ENCODE measurements at regions not wholly inside any gene's neighbourhood (a gene's known extent, or its start where the extent isn't known, plus 50 kb on each side); places are given as distances from the start of the nearest gene placed in this dataset.

DNA sequence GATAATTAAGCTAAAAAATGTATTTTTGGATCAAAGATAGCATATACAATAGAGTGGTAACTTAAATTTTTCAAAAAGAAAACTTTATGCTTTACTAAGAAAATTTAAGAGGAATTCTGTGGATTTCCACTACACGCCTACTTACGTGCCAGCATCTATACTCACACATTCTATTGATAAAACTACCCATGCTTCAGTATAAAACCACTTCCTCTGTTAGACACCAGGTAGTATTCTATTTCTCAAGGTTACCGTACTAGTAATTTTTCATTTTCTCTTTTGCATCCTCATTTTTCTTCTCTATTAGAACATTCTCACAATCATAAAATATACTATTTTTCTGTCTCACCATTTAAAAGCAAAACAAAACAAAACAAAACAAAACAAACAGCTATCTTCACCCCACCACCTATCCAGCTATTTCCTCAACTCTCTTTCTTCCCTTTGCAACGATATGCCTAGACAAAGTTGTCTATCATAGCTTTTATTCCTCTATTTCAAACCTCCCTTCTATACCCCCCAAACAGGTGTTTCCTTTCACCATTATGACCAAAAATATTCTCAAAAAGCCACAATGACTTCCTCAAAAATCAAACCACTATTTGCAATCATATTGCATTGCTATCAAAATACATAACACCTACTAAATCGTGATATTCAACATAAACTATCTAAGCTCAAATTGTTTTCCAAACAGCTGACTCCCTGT, 1652.0 kb downstream of the MRPL39 start:
- Histone ChIP-seq H3K9ac (ENCODE audit: low read length) (peak overlapping the region; percentile 39), H3K79me2 (ENCODE audit: control insufficient read depth, insufficient read depth, low read length) (no peaks in the 10 kb centered on the region), H2AFZ (ENCODE audit: insufficient read depth, low read depth, low read length, poor library complexity, severe bottlenecking) (no peak overlapping the region), H4K20me1 (ENCODE audit: control insufficient read depth, insufficient read depth, low read length, poor library complexity, severe bottlenecking) (no peaks in the 10 kb centered on the region), H3K27ac (ENCODE audit: low read length in 2 of 2) (peak overlapping the region; percentile 21 to 64), H3K4me2 (replicated peaks; ENCODE audit: low read depth, low read length, poor library complexity, severe bottlenecking) (peak overlapping the region; percentile 67), H3K4me3 (ENCODE audit: control extremely low read depth in 1 of 5, extremely low read depth in 1 of 5, insufficient read depth in 1 of 5, low read depth in 2 of 5, low read length in 4 of 5) (peak overlapping the region in 4 of 5 experiments; percentile 15 to 42 (median 32)), H3K36me3 (replicated peaks in 1 of 2; ENCODE audit: control extremely low read depth in 1 of 2, control insufficient read depth in 1 of 2, extremely low read depth in 1 of 2, insufficient read depth in 2 of 2, low read length in 1 of 2) (no peaks in the 10 kb centered on the region), H3K27me3 (replicated peaks in 1 of 4; ENCODE audit: control extremely low read depth in 1 of 4, control insufficient read depth in 3 of 4, insufficient read depth in 4 of 4, low read length in 3 of 4) (no peaks in the 10 kb centered on the region), H3K4me1 (ENCODE audit: control insufficient read depth in 2 of 2, insufficient read depth in 2 of 2, low read length in 2 of 2) (peaks cover 25 to 52% of the 10 kb centered on the region in 2 donors), H3K9me3 (ENCODE audit: control extremely low read depth in 1 of 3, control insufficient read depth in 2 of 3, insufficient read depth in 1 of 3, low read length in 2 of 3) (no peaks in the 10 kb centered on the region)
- Mint-ChIP-seq H3K27ac (peak overlapping the region; percentile 38), H3K4me3 (peak overlapping the region; percentile 77), H3K9me3 (ENCODE audit: insufficient read depth) (no peaks in the 10 kb centered on the region), H3K27me3 (no peaks in the 10 kb centered on the region), H3K4me1 (peaks cover 45% of the 10 kb centered on the region)
- ChIA-PET POLR2A (no interaction called here), CTCF (interaction anchor here (0.5 to 2.3 kb wide), 3 partner anchors 14 to 1747 kb away, joined by 3 to 13 read pairs (median 3); no protein-coding TSS in a partner anchor)
- DNase-seq (peak; percentile 51), ATAC-seq (ENCODE audit: low read depth) (peak; percentile 36)
- WGBS (ENCODE audit: insufficient coverage): 0% methylated on average over 4 of the region's 5 CpGs
- intact Hi-C loops (cut with micrococcal nuclease): no loop called here
- no peak for TF ChIP-seq EZH2 (IDR thresholded peaks at IDR 0.05; ENCODE audit: borderline replicate concordance, insufficient read depth, low read depth, low read length, poor library complexity, severe bottlenecking)
- TF ChIP-seq CTCF (IDR thresholded peaks at IDR 0.05): no peak

- Mint-ChIP-seq H3K27me3 (no peaks in the 10 kb centered on the region), H3K4me3 (no peak overlapping the region), H3K27ac (no peak overlapping the region), H3K9me3 (ENCODE audit: insufficient read depth) (no peaks in the 10 kb centered on the region), H3K4me1 (peaks cover 55% of the 10 kb centered on the region)
- Histone ChIP-seq H3K36me3 (replicated peaks in 1 of 2; ENCODE audit: control extremely low read depth in 1 of 2, control insufficient read depth in 1 of 2, extremely low read depth in 1 of 2, insufficient read depth in 2 of 2, low read length in 1 of 2) (no peaks in the 10 kb centered on the region), H3K9me3 (ENCODE audit: control extremely low read depth in 1 of 3, control insufficient read depth in 2 of 3, insufficient read depth in 1 of 3, low read length in 2 of 3) (no peaks in the 10 kb centered on the region), H4K20me1 (ENCODE audit: control insufficient read depth, insufficient read depth, low read length, poor library complexity, severe bottlenecking) (no peaks in the 10 kb centered on the region), H3K4me3 (ENCODE audit: control extremely low read depth in 1 of 5, extremely low read depth in 1 of 5, insufficient read depth in 1 of 5, low read depth in 2 of 5, low read length in 4 of 5) (no peak overlapping the region), H3K4me2 (replicated peaks; ENCODE audit: low read depth, low read length, poor library complexity, severe bottlenecking) (no peak overlapping the region), H2AFZ (ENCODE audit: insufficient read depth, low read depth, low read length, poor library complexity, severe bottlenecking) (peak overlapping the region; percentile 12), H3K4me1 (ENCODE audit: control insufficient read depth in 2 of 2, insufficient read depth in 2 of 2, low read length in 2 of 2) (peaks cover 38 to 61% of the 10 kb centered on the region in 2 donors), H3K27me3 (replicated peaks in 1 of 4; ENCODE audit: control extremely low read depth in 1 of 4, control insufficient read depth in 3 of 4, insufficient read depth in 4 of 4, low read length in 3 of 4) (no peaks in the 10 kb centered on the region), H3K79me2 (ENCODE audit: control insufficient read depth, insufficient read depth, low read length) (no peaks in the 10 kb centered on the region), H3K27ac (ENCODE audit: low read length in 2 of 2) (no peak overlapping the region), H3K9ac (ENCODE audit: low read length) (no peak overlapping the region)
- no peak for TF ChIP-seq EZH2 (IDR thresholded peaks at IDR 0.05; ENCODE audit: borderline replicate concordance, insufficient read depth, low read depth, low read length, poor library complexity, severe bottlenecking)
- no peak for TF ChIP-seq CTCF (IDR thresholded peaks at IDR 0.05)
- ChIA-PET POLR2A (no interaction called here), CTCF (no interaction called here)
- DNase-seq (no peak), ATAC-seq (ENCODE audit: low read depth) (no peak)
- intact Hi-C loops (cut with micrococcal nuclease): no loop called here
Observed at GRCh38 chr21:23952269-23952668, 1655.0 kb downstream of the MRPL39 start.

Data from B cell (primary cell).